Esophagus squamous epithelium (tissue), 4 donors: ENCODE measurements at regions not wholly inside any gene's neighbourhood (a gene's known extent, or its start where the extent isn't known, plus 50 kb on each side); places are given as distances from the start of the nearest gene placed in this dataset.

ENCODE experiments used
- CTCF ChIP-seq, 6 experiments: fragments of 450-650 bp in 4 of 6; fragments of 200-600 bp in 2 of 6; sonication (generic) in 2 of 6; IDR thresholded peaks; one replicate each; pipeline ENCODE4 v1.5.1; 2016 to 2019; ENCODE audit warnings: antibody characterized with exemption in 6 of 6, mild to moderate bottlenecking in 4 of 6, moderate library complexity in 4 of 6
- POLR2A ChIP-seq, 4 donors: fragments of 450-650 bp; IDR thresholded peaks; one replicate each; pipeline ENCODE4 v1.6.1; 2017; ENCODE audit warnings: antibody characterized with exemption in 4 of 4, mild to moderate bottlenecking in 4 of 4, moderate library complexity in 3 of 4

DNA sequence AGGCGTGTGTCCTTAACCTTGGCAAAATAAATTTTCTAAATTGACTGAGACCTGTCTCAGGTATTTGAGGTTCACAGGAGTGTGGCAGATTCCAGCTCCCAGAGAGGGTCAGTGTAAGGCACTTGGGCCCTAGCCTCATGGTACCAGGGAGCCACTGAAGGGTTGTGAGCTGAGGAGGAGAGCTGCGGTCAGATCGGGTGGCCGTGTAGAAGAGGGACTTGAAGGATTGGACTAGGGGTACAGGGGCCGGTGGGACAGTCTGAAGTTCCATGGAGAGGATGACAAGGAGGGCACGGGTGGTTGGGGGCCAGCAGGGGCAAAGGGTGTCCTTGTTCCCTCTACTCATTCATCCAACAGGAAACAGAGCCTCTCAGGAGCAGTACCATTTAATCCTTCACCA, 327.0 kb upstream of the HS6ST1 start:
- TF ChIP-seq CTCF (IDR thresholded peaks at IDR 0.05): no peak
- no peak for TF ChIP-seq POLR2A (IDR thresholded peaks at IDR 0.05)
